HG02759 (cell line): ENCODE measurements at regions not wholly inside any gene's neighbourhood (a gene's known extent, or its start where the extent isn't known, plus 50 kb on each side); places are given as distances from the start of the nearest gene placed in this dataset.
"Not testable (repeated sequence)": the region's sequence is repeated elsewhere in the genome, so short reads cannot be mapped to it uniquely, and the experiment has no call there.

Experiments
- ATAC-seq: cut with Tn5 transposase; IDR thresholded peaks from one replicate; pipeline ENCODE4 v1.9.1; 2021; ENCODE audit warnings: mild to moderate bottlenecking, moderate library complexity; ENCODE audit not compliant: unreplicated experiment

- no peak for ATAC-seq
Measured at GRCh38 chr10:53664282-53665019, 891.9 kb upstream of the MBL2 start.

GRCh38 chr10:53650794-53651193, 878.2 kb upstream of the MBL2 start:
- ATAC-seq = no peak

- not testable (repeated sequence) for ATAC-seq
Measured at GRCh38 chr10:53647221-53647620, 874.6 kb upstream of the MBL2 start.

GRCh38 chr10:53646525-53646924, 873.9 kb upstream of the MBL2 start:
- ATAC-seq = no peak

- no peak for ATAC-seq
Measured at GRCh38 chr10:53645951-53646350, 873.4 kb upstream of the MBL2 start.

DNA sequence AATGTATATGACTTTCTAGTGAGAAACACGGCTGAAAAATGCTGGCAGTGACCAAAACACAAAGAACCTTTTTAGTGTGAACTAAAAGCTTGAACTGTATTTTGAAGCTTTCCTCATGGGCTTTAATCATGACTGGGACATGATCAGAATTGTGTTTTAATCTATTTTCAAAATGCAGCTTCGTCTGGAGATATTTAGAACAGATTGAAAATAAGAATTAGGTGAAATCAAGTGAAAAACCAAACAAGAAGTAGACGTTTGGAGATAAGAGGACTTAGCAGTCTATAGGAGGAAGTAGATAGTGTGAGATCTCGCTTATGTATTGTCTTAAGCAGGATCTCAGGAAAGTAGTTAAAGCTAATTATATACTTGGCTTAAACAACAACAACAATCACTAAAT, 865.4 kb upstream of the MBL2 start:
- ATAC-seq = no peak

DNA sequence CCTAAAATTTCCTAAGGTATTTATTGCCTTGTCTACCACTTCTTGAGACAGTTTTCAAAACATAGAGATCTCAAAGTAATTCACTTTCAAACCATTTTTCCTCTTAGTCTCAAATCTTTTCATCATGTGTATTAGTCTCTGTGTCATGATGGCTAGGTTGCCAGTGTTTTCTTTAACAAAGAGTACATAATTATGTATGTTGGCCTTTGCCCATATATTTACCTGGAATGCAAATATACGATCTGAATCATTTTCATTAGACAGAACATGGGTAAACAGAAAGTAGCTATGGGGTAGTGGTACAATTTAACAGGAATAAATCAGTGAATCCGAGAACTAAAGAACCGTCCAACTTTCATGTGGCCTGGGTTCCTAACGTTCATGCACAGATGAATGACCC, 852.1 kb upstream of the MBL2 start:
- ATAC-seq = no peak

DNA sequence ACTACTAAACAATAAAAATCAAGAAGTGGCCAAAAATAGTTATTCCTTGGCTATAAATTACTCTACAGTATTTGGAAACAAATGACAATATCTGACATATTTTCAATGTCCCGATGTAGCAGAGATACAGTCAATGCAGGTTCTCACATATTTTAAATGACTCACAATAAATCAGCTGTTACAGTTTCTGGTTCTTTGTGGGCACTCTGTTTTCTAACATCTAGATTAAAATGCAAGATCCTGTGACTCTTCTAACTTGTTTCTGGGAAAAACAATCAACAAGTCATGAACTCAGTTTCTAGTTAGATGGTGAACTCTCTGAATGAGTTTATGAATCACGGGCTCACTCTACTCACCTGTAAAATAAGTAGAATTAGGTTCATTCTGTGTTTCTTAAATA, 849.6 kb upstream of the MBL2 start:
- no peak for ATAC-seq

- peak; percentile 39 for ATAC-seq
Measured at GRCh38 chr10:53619671-53620070, 847.1 kb upstream of the MBL2 start.

- ATAC-seq = no peak
Measured at GRCh38 chr10:53607691-53608090, 835.1 kb upstream of the MBL2 start.

- no peak for ATAC-seq
Measured at GRCh38 chr10:53606981-53607380, 834.4 kb upstream of the MBL2 start.

GRCh38 chr10:53601260-53601875, 828.8 kb upstream of the MBL2 start:
- peak; percentile 59 for ATAC-seq

GRCh38 chr10:53598914-53599313, 826.3 kb upstream of the MBL2 start:
- no peak for ATAC-seq

GRCh38 chr10:53597835-53598251, 825.3 kb upstream of the MBL2 start:
- no peak for ATAC-seq

DNA sequence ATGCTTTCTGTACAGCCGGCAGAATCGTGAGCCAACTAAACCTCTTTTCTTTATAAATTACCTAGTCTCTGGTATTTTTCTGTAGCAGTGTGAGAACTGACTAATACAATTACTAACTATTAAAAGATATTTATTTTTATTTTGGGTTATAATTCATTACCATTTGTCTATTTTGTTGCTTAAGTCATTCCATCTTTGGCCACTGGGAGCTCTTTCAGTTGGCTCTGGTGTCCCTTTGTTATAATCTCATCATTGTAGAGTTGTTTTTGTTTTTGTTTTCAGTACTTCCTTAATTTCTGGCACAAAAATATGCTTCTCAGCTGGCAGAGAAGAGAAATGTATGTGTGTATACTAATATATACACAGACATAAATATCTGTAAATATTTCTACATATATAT, 807.9 kb upstream of the MBL2 start:
- no peak for ATAC-seq

GRCh38 chr10:53579773-53580172, 807.2 kb upstream of the MBL2 start:
- no peak for ATAC-seq

DNA sequence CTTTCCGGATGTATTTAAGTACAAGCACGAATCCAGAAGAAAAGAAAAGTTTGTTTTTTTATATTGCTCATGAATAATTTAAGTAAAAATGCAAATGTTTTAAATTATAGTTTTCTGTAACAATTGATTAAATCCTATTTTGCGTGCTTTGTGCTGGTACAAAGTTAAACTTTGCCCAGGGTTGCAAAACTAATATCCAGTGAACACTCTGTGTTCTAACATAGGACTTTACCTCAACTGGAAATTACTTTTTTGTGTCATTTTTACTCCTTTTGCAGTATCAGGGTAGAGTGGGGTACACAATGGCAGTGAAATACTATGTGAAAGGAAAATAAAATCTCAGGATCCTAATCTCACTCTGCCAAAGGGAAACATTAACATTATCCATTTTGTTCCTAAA, 801.4 kb upstream of the MBL2 start:
- ATAC-seq = no peak

DNA sequence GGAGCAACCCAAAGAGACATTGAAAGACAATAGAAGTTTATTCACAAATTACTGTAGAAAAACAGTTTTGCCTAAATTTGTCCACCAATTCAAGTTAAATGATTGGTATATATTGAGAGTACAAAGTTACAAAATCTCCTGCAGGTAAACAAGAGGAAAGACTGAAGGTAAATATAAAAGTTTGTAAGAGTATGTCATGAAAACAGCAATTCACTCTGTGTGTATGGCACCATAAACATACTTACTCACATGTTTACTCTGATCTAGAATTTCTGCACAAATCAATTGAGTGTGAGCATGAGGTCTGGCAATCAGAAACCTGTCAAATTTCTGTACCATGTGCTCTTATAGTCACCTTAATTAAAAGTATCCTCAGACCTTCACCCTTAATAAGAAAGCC, 800.9 kb upstream of the MBL2 start:
- no peak for ATAC-seq

- ATAC-seq = no peak
Measured at GRCh38 chr10:53572799-53573198, 800.2 kb upstream of the MBL2 start.

DNA sequence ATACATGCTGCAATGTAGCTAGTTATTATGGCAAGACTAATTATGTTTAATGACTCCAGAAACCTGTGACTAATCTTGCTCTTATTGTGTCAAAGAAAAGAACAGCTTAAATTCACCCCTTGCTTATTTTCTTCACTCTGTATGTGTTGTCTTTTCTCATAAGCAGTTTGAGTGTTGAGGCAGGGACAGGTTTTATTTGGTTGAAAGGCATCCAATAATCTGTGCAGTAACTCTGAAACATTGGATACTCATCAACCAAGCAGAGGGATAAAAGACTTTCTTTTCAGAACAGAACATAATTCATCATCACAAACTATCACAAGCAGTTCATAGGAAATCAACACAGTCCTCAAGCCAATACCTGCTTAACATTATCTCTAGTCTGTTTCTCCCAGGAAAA, 797.6 kb upstream of the MBL2 start:
- no peak for ATAC-seq

- no peak for ATAC-seq
Measured at GRCh38 chr10:53569455-53569854, 796.9 kb upstream of the MBL2 start.

DNA sequence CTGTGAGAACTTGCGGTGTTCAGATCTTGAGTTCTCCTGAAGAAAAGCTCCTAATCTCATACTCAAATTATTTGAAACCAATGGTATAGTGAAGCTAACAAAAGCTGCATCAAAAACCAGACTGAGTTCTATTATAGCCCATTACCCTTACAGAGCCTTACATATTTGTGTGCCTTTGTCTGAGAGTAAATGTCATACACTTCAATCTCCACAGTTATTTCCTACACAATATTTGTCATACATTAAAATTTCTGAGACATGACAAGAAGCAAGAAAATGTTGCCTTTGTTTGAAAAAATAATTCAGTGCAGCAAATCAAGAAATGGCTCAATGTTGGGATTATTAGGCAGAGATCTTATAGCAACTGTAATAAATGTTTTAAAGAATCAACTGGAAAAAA, 776.1 kb upstream of the MBL2 start:
- no peak for ATAC-seq

DNA sequence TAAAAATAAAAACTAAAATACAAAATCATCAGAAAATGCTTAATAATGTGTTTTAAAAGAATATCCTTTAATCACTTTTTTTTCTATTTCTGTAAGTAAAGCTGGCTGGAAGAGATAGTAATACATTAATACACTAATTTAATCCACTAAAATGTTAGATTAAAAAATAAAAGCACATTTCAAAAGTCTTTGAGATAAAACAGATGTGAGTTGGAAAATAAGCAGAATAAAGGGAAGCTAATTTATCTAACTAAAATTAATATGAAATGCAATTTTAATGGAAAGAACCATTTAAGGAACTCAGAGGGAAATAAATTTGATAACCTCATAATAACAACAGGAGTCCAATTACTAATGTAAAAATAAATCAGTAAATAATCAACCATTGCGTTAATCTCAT, 774.8 kb upstream of the MBL2 start:
- no peak for ATAC-seq
